PC-9 (cell line): ENCODE measurements at regions not wholly inside any gene's neighbourhood (a gene's known extent, or its start where the extent isn't known, plus 50 kb on each side); places are given as distances from the start of the nearest gene placed in this dataset.
"Not testable (repeated sequence)": the region's sequence is repeated elsewhere in the genome, so short reads cannot be mapped to it uniquely, and the experiment has no call there.

Source experiments
- CTCF ChIP-seq: fragments of 200-600 bp; sonication (generic); conservative IDR thresholded peaks from 2 replicates; pipeline ENCODE4 v1.6.1; 2017; ENCODE audit warnings: mixed run types, antibody characterized with exemption, mild to moderate bottlenecking, moderate library complexity
- EZH2 ChIP-seq: fragments of 200-600 bp; sonication (generic); IDR thresholded peaks from 2 replicates; pipeline ENCODE4 v1.8.0; 2017; ENCODE audit warnings: antibody characterized with exemption, low read depth

- TF ChIP-seq CTCF, EZH2: not testable (repeated sequence)
These were observed 92.1 kb upstream of the PALMD start for GRCh38 chr1:99553819-99554218.
